ENCODE measurements at regions not wholly inside any gene's neighbourhood (a gene's known extent, or its start where the extent isn't known, plus 50 kb on each side); places are given as distances from the start of the nearest gene placed in this dataset.

- no peak for TF ChIP-seq PATZ1 (CRISPR knock-in tag; IDR thresholded peaks at IDR 0.05; ENCODE audit: borderline replicate concordance)
- TF ChIP-seq SNAI2 (CRISPR knock-in tag; IDR thresholded peaks at IDR 0.05) = no peak
- no peak for TF ChIP-seq ARNTL (CRISPR knock-in tag; IDR thresholded peaks at IDR 0.05; ENCODE audit: borderline replicate concordance, low read depth)
Measured at GRCh38 chr6:93823489-93823888, 404.1 kb upstream of the EPHA7 start.

Measured in SK-N-SH treated with all-trans-retinoic acid at 6 μM for 48 hours (cell line).